ENCODE measurements at regions not wholly inside any gene's neighbourhood (a gene's known extent, or its start where the extent isn't known, plus 50 kb on each side); places are given as distances from the start of the nearest gene placed in this dataset.

GRCh38 chr9:23606107-23606506, 219.9 kb downstream of the ELAVL2 start:
- no peaks in the 10 kb centered on the region for H3K36me3 Mint-ChIP-seq (ENCODE audit: unreplicated experiment)
- H3K4me1 Mint-ChIP-seq (ENCODE audit: unreplicated experiment): no peaks in the 10 kb centered on the region
- DNase-seq (ENCODE audit: extremely low spot score, unreplicated experiment): no peak
- H3K27me3 Mint-ChIP-seq (ENCODE audit: unreplicated experiment): no peaks in the 10 kb centered on the region
- no peak overlapping the region for H3K27ac Mint-ChIP-seq (ENCODE audit: unreplicated experiment)
- TF ChIP-seq, protein P1, sequence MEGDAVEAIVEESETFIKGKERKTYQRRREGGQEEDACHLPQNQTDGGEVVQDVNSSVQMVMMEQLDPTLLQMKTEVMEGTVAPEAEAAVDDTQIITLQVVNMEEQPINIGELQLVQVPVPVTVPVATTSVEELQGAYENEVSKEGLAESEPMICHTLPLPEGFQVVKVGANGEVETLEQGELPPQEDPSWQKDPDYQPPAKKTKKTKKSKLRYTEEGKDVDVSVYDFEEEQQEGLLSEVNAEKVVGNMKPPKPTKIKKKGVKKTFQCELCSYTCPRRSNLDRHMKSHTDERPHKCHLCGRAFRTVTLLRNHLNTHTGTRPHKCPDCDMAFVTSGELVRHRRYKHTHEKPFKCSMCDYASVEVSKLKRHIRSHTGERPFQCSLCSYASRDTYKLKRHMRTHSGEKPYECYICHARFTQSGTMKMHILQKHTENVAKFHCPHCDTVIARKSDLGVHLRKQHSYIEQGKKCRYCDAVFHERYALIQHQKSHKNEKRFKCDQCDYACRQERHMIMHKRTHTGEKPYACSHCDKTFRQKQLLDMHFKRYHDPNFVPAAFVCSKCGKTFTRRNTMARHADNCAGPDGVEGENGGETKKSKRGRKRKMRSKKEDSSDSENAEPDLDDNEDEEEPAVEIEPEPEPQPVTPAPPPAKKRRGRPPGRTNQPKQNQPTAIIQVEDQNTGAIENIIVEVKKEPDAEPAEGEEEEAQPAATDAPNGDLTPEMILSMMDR (IDR thresholded peaks at IDR 0.05): no peak
- no peak overlapping the region for H3K4me3 Mint-ChIP-seq (ENCODE audit: unreplicated experiment)
- peaks cover 6% of the 10 kb centered on the region for H3K9me3 Mint-ChIP-seq (ENCODE audit: unreplicated experiment)

DNA sequence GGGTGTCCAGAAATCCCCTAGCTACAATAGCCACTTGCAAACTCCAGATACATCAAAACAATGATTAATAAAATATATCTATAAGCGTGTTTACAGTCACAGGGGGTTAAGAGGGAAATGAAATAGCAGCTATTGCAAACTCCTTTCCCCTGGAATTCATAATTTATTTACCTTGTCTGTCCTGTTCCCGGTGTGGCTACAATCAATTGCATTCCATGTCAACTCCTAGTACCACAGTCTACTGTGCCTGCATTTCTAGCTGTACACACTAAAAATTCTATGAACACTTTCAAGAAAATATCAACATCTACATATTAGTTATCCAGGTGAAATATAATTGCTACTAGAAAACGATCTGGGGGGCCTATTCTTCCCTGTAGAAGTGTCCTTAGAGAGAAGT, 217.6 kb downstream of the ELAVL2 start:
- TF ChIP-seq, protein P1 (IDR thresholded peaks at IDR 0.05): no peak
- Mint-ChIP-seq H3K36me3 (ENCODE audit: unreplicated experiment) (no peaks in the 10 kb centered on the region), H3K4me3 (ENCODE audit: unreplicated experiment) (no peak overlapping the region), H3K4me1 (ENCODE audit: unreplicated experiment) (no peaks in the 10 kb centered on the region), H3K27ac (ENCODE audit: unreplicated experiment) (no peak overlapping the region), H3K9me3 (ENCODE audit: unreplicated experiment) (peaks cover 6% of the 10 kb centered on the region), H3K27me3 (ENCODE audit: unreplicated experiment) (no peaks in the 10 kb centered on the region)
- no peak for DNase-seq (ENCODE audit: extremely low spot score, unreplicated experiment)

DNA sequence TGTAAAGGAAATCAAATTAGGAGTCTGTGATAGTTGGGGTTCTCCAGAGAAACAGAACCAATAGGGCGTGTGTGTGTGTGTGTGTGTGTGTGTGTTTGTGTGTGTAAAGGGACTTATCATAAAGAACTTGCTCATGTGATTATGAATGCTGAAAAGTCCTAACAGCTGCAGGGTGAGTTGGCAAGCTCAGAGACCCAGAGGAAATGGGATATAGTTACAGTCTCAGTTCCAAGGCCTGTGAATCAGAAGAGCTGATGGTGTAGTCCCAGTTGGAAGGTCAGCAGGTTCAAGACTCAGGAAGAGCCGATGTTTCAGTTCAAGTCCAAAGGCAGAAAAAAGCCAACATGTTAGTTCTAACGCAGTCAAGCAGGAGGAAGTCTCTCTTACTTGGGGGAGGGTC, 214.2 kb downstream of the ELAVL2 start:
- peaks cover 6% of the 10 kb centered on the region for H3K9me3 Mint-ChIP-seq (ENCODE audit: unreplicated experiment)
- H3K4me1 Mint-ChIP-seq (ENCODE audit: unreplicated experiment): no peaks in the 10 kb centered on the region
- H3K4me3 Mint-ChIP-seq (ENCODE audit: unreplicated experiment): no peak overlapping the region
- no peaks in the 10 kb centered on the region for H3K27me3 Mint-ChIP-seq (ENCODE audit: unreplicated experiment)
- H3K27ac Mint-ChIP-seq (ENCODE audit: unreplicated experiment): no peak overlapping the region
- TF ChIP-seq, protein P1 (IDR thresholded peaks at IDR 0.05): no peak
- no peak for DNase-seq (ENCODE audit: extremely low spot score, unreplicated experiment)
- no peaks in the 10 kb centered on the region for H3K36me3 Mint-ChIP-seq (ENCODE audit: unreplicated experiment)

DNA sequence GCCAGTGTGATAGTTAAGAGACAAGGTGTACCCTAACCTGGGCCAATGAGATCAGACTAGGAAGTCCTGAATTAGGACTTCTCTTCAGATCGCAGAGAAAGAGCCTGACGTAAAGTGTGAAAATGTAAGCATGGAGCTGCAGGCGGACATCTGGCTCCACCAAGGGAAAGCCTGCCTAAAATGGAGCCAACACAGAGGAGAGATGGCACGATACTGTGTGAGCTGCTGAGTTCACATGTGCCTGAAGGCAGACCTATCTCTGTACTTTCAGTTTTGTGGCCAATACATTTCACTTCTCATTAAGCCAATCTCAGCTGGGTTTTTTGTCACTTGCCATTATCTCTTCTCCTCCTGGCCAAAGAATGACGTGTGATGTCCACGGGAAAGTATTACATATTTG, 210.5 kb downstream of the ELAVL2 start:
- H3K4me1 Mint-ChIP-seq (ENCODE audit: unreplicated experiment): no peaks in the 10 kb centered on the region
- TF ChIP-seq, protein P1 (IDR thresholded peaks at IDR 0.05): no peak
- no peak for DNase-seq (ENCODE audit: extremely low spot score, unreplicated experiment)
- no peaks in the 10 kb centered on the region for H3K36me3 Mint-ChIP-seq (ENCODE audit: unreplicated experiment)
- no peak overlapping the region for H3K27ac Mint-ChIP-seq (ENCODE audit: unreplicated experiment)
- H3K4me3 Mint-ChIP-seq (ENCODE audit: unreplicated experiment): no peak overlapping the region
- no peaks in the 10 kb centered on the region for H3K27me3 Mint-ChIP-seq (ENCODE audit: unreplicated experiment)
- no peaks in the 10 kb centered on the region for H3K9me3 Mint-ChIP-seq (ENCODE audit: unreplicated experiment)

- no peaks in the 10 kb centered on the region for H3K4me1 Mint-ChIP-seq (ENCODE audit: unreplicated experiment)
- H3K36me3 Mint-ChIP-seq (ENCODE audit: unreplicated experiment): no peaks in the 10 kb centered on the region
- TF ChIP-seq, protein P1 (IDR thresholded peaks at IDR 0.05): no peak
- H3K27ac Mint-ChIP-seq (ENCODE audit: unreplicated experiment): no peak overlapping the region
- DNase-seq (ENCODE audit: extremely low spot score, unreplicated experiment): no peak
- H3K9me3 Mint-ChIP-seq (ENCODE audit: unreplicated experiment): peaks cover 8% of the 10 kb centered on the region
- no peaks in the 10 kb centered on the region for H3K27me3 Mint-ChIP-seq (ENCODE audit: unreplicated experiment)
- H3K4me3 Mint-ChIP-seq (ENCODE audit: unreplicated experiment): no peak overlapping the region
These were observed 204.9 kb downstream of the ELAVL2 start for GRCh38 chr9:23621188-23621587.

Data from osteocyte (in vitro differentiated cells).